Endothelial cell of umbilical vein (primary cell): ENCODE measurements at regions not wholly inside any gene's neighbourhood (a gene's known extent, or its start where the extent isn't known, plus 50 kb on each side); places are given as distances from the start of the nearest gene placed in this dataset.

ENCODE experiments used
- BruUV-seq: library from RNA; stranded (reverse); fragments of 400-500 nt; replicated peaks from 2 replicates; lab custom pipeline; 2021; lab: Mats Ljungman, UMichigan
- CTCF ChIA-PET: fragments of 300-600, 350-600 bp; sonication (Branson Sonifier 250); formaldehyde crosslinking; loops from one replicate; lab custom pipeline; 2021; ENCODE audit warnings: antibody characterized with exemption, inconsistent platforms; lab: Charles Lee
- POLR2A ChIA-PET: fragments of 300-600, 350-600 bp; sonication (Branson Sonifier 250); formaldehyde crosslinking; loops from one replicate; lab custom pipeline; 2021; ENCODE audit warnings: antibody characterized with exemption, inconsistent platforms; lab: Charles Lee
- DNase-seq: peaks from one replicate; pipeline ENCODE4 v3.0.0-alpha.2; 2011; ENCODE audit warnings: low read depth, low spot score
- FAIRE-seq: peaks from 2 replicates; lab custom pipeline; 2011; peaks lifted over from hg19 to GRCh38; lab: Jason Lieb, UNC
- H2AFZ ChIP-seq: 2 replicates; pipeline ENCODE4 v1.6.0; 2012; ENCODE audit warnings: low read depth, low read length, control low read depth, inconsistent platforms
- H3K27ac ChIP-seq: 2 replicates; pipeline ENCODE4 v1.5.1; 2011; ENCODE audit warnings: low read depth, mild to moderate bottlenecking, control low read depth, low read length, moderate library complexity; ENCODE audit not compliant: insufficient read depth
- H3K27me3 ChIP-seq, 2 experiments: 2 replicates each; pipeline versions ENCODE4 v1.6.0 to v1.6.1; 2011; ENCODE audit warnings: low read length in 2 of 2, mixed read lengths in 1 of 2; ENCODE audit not compliant: control insufficient read depth in 2 of 2, insufficient read depth in 2 of 2
- H3K36me3 ChIP-seq, 2 experiments: 2 replicates in 1 of 2; 3 replicates in 1 of 2; pipeline ENCODE4 v1.5.1; 2011; ENCODE audit warnings: low read length in 2 of 2, mild to moderate bottlenecking in 1 of 2, moderate library complexity in 1 of 2; ENCODE audit not compliant: control insufficient read depth in 2 of 2, insufficient read depth in 2 of 2; ENCODE audit errors: extremely low read depth in 1 of 2
- H3K4me1 ChIP-seq: 3 replicates; pipeline ENCODE4 v1.5.1; 2011; ENCODE audit warnings: mild to moderate bottlenecking, low read length; ENCODE audit not compliant: control insufficient read depth, insufficient read depth; ENCODE audit errors: extremely low read depth
- H3K4me2 ChIP-seq: 2 replicates; pipeline ENCODE4 v1.6.1; 2011; ENCODE audit warnings: low read length, control low read depth, mixed read lengths; ENCODE audit not compliant: insufficient read depth
- H3K4me3 ChIP-seq, 3 experiments: fragments of 200-600 bp in 1 of 3; sonication (generic), shearing (Covaris generic) in 1 of 3; replicated peaks in 1 of 3; 2 replicates each; pipeline ENCODE4 v1.5.1; 2011 to 2016; ENCODE audit warnings: control low read depth in 3 of 3, low read length in 3 of 3, mild to moderate bottlenecking in 2 of 3, inconsistent platforms in 1 of 3, low read depth in 1 of 3, moderate library complexity in 1 of 3; ENCODE audit not compliant: insufficient read depth in 1 of 3
- H3K79me2 ChIP-seq: 2 replicates; pipeline ENCODE4 v1.6.0; 2012; ENCODE audit warnings: low read length, inconsistent platforms; ENCODE audit not compliant: control insufficient read depth, insufficient read depth
- H3K9ac ChIP-seq: replicated peaks from 2 replicates; pipeline ENCODE3; 2011; ENCODE audit warnings: low read length, control low read depth; ENCODE audit not compliant: insufficient read depth; ENCODE audit errors: extremely low read depth
- H3K9me1 ChIP-seq: replicated peaks from 3 replicates; pipeline ENCODE4 v1.6.0; 2011; ENCODE audit warnings: mild to moderate bottlenecking, low read length; ENCODE audit not compliant: control insufficient read depth, insufficient read depth; ENCODE audit errors: extremely low read depth
- H3K9me3 ChIP-seq: replicated peaks from 2 replicates; pipeline ENCODE4 v1.5.1; 2012; ENCODE audit warnings: low read length, inconsistent platforms; ENCODE audit not compliant: control insufficient read depth, insufficient read depth
- H4K20me1 ChIP-seq: replicated peaks from 2 replicates; pipeline ENCODE3; 2011; ENCODE audit warnings: mild to moderate bottlenecking, low read length; ENCODE audit not compliant: control insufficient read depth, insufficient read depth; ENCODE audit errors: extremely low read depth
- CTCF ChIP-seq, 2 donors: IDR thresholded peaks; 1 replicate in 1 of 2; 2 replicates in 1 of 2; pipeline ENCODE4 v1.5.1; 2011; ENCODE audit warnings: low read length in 2 of 2, mild to moderate bottlenecking in 2 of 2, moderate library complexity in 2 of 2, control low read depth in 1 of 2, inconsistent platforms in 1 of 2, low read depth in 1 of 2; ENCODE audit not compliant: insufficient read depth in 1 of 2; ENCODE audit errors: extremely low read depth in 1 of 2
- FOS ChIP-seq: IDR thresholded peaks from 2 replicates; pipeline ENCODE4 v1.6.1; 2011; ENCODE audit warnings: mild to moderate bottlenecking, low read length, moderate library complexity, borderline replicate concordance; ENCODE audit not compliant: insufficient read depth
- GATA2 ChIP-seq: IDR thresholded peaks from 2 replicates; pipeline ENCODE4 v1.7.0; 2011; ENCODE audit warnings: low read depth, mild to moderate bottlenecking, moderate library complexity, mixed read lengths, low read length; ENCODE audit not compliant: insufficient read length, insufficient read depth
- JUN ChIP-seq: IDR thresholded peaks from 2 replicates; pipeline ENCODE4 v1.6.1; 2011; ENCODE audit warnings: borderline replicate concordance, low read depth; ENCODE audit not compliant: insufficient read length, insufficient read depth
- MYC ChIP-seq: IDR thresholded peaks from one replicate; pipeline ENCODE4 v1.6.1; 2011; ENCODE audit warnings: mild to moderate bottlenecking, low read depth, low read length
- POLR2A ChIP-seq: IDR thresholded peaks from 2 replicates; pipeline ENCODE4 v1.6.1; 2012; ENCODE audit warnings: low read depth, mild to moderate bottlenecking, control low read depth, low read length
- dilution Hi-C: fragments of 300-500 bp; cut with MboI; formaldehyde crosslinking; loops from one replicate; pipeline ENCODE4 v1.15.0; 2019; ENCODE audit warnings: low sequenced_read_pairs; ENCODE audit not compliant: extremely low pct_ligation_motif_present
- intact Hi-C: fragments of 100-400 bp; cut with micrococcal nuclease; formaldehyde crosslinking; loops from one replicate; pipeline ENCODE4 v1.10.0; 2022

- Histone ChIP-seq H3K9ac (no peak overlapping the region), H4K20me1 (no peaks in the 10 kb centered on the region), H3K27me3 (no peaks in the 10 kb centered on the region), H3K79me2 (no peaks in the 10 kb centered on the region), H3K4me3 (no peak overlapping the region), H3K4me1 (no peaks in the 10 kb centered on the region), H3K27ac (no peak overlapping the region), H3K9me3 (no peaks in the 10 kb centered on the region), H3K9me1 (no peaks in the 10 kb centered on the region), H3K36me3 (no peaks in the 10 kb centered on the region), H2AFZ (no peak overlapping the region), H3K4me2 (no peak overlapping the region)
- DNase-seq (no peak), FAIRE-seq (no peak)
- intact Hi-C loops (no loop called here), dilution Hi-C loops (no loop called here)
- no peak for TF ChIP-seq MYC
- TF ChIP-seq POLR2A, result no peak
- no peak for TF ChIP-seq JUN
- no peak for TF ChIP-seq GATA2
- BruUV-seq, result no TSS peak
- ChIA-PET POLR2A (no interaction called here), CTCF (no interaction called here)
Observed at GRCh38 chr2:66331176-66331575, 103.7 kb upstream of the MEIS1 start.

- FAIRE-seq (no peak), DNase-seq (no peak)
- intact Hi-C loops (no loop called here), dilution Hi-C loops (no loop called here)
- Histone ChIP-seq H3K9me1 (no peaks in the 10 kb centered on the region), H3K79me2 (no peaks in the 10 kb centered on the region), H3K36me3 (no peaks in the 10 kb centered on the region), H2AFZ (no peak overlapping the region), H4K20me1 (no peaks in the 10 kb centered on the region), H3K4me1 (no peaks in the 10 kb centered on the region), H3K27ac (no peak overlapping the region), H3K27me3 (no peaks in the 10 kb centered on the region), H3K9ac (no peak overlapping the region), H3K4me2 (no peak overlapping the region), H3K4me3 (no peak overlapping the region), H3K9me3 (no peaks in the 10 kb centered on the region)
- TF ChIP-seq MYC, result no peak
- TF ChIP-seq FOS, result no peak
- TF ChIP-seq JUN, result no peak
- TF ChIP-seq CTCF (IDR thresholded peaks at IDR 0.05; ENCODE audit: extremely low read depth in 1 of 2, insufficient read depth in 1 of 2, low read depth in 1 of 2, low read length in 2 of 2), result no peak
- CTCF ChIA-PET, result no interaction called here
- BruUV-seq, result no TSS peak
- POLR2A ChIA-PET, result no interaction called here
Observed at GRCh38 chr2:66329081-66329605, 105.8 kb upstream of the MEIS1 start.
